WI38 (cell line): ENCODE measurements at regions not wholly inside any gene's neighbourhood (a gene's known extent, or its start where the extent isn't known, plus 50 kb on each side); places are given as distances from the start of the nearest gene placed in this dataset.

Experiments
- H3K4me3 ChIP-seq: 2 replicates; pipeline ENCODE4 v1.5.1; 2011; ENCODE audit warnings: low read depth, mild to moderate bottlenecking, control low read depth, low read length
- TF ChIP-seq, protein P1 (sequence below): IDR thresholded peaks from 2 replicates; pipeline ENCODE4 v1.5.1; 2012; ENCODE audit warnings: low read depth, mild to moderate bottlenecking, control low read depth, low read length

GRCh38 chr18:28831908-28832307, 655.0 kb upstream of the CDH2 start:
- H3K4me3 ChIP-seq: no peak overlapping the region
- TF ChIP-seq, protein P1, sequence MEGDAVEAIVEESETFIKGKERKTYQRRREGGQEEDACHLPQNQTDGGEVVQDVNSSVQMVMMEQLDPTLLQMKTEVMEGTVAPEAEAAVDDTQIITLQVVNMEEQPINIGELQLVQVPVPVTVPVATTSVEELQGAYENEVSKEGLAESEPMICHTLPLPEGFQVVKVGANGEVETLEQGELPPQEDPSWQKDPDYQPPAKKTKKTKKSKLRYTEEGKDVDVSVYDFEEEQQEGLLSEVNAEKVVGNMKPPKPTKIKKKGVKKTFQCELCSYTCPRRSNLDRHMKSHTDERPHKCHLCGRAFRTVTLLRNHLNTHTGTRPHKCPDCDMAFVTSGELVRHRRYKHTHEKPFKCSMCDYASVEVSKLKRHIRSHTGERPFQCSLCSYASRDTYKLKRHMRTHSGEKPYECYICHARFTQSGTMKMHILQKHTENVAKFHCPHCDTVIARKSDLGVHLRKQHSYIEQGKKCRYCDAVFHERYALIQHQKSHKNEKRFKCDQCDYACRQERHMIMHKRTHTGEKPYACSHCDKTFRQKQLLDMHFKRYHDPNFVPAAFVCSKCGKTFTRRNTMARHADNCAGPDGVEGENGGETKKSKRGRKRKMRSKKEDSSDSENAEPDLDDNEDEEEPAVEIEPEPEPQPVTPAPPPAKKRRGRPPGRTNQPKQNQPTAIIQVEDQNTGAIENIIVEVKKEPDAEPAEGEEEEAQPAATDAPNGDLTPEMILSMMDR: no peak

DNA sequence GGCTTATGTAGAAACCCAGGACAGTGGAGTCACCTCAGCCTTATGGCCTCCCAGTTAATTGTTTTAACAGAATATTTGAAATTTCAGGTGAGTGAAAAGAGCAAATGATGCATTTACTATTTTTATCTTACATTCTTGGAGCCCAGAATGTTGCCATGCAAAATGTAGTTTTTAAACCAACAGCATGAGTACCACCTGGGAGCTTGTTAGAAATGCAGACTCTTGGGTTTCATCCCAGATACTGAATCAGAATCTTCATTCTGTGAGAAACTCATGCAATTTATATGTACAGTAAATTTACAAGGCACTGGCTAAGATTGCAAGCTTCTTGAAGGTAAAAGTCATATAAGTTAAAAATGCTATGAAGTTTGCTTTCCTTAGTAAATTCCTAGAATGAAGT, 654.5 kb upstream of the CDH2 start:
- H3K4me3 ChIP-seq: no peak overlapping the region
- TF ChIP-seq, protein P1: no peak

DNA sequence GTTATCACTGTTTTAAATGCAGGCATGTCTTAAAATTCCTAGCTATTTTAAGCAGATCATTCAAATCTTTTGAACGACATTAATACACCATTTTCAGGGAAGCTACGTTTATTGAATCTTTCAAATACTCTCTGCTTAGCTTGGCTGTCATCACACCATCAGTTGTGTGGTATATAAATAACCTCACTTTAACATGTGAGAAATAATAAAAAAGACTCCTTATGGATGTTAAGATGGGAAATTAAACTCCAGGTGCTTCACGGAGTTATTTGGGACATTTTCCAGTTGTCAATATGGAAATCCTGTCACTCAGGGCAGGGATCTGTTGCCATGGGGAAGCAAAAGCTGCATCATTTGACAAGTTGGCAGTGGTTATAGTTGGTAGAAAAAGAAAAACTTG, 649.2 kb upstream of the CDH2 start:
- TF ChIP-seq, protein P1: no peak

DNA sequence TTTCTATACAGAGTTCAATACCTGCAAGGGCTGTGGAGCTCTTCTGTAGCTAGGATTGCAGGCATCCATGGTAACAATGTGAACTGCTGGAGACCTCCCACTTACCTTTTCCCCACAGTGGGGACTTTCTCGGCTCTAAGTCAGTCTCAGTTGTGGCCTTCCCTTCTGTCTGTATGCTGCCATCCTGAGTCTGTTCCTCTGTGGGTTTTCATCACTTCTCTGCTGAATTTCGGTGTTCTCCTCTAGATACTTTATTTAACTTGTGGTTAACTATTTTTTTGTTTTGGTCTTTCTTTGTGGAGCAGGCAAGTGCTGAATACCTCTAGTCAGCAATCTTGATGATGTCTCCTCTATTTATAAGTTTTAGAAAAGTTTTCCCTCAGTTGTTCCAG, 647.2 kb upstream of the CDH2 start:
- no peak overlapping the region for H3K4me3 ChIP-seq
- TF ChIP-seq, protein P1: no peak

More for the DNA sequence above, 649.2 kb upstream of the CDH2 start:
- no peak overlapping the region for H3K4me3 ChIP-seq

GRCh38 chr18:28823506-28824182, 646.7 kb upstream of the CDH2 start:
- TF ChIP-seq, protein P1: no peak
- H3K4me3 ChIP-seq: no peak overlapping the region

DNA sequence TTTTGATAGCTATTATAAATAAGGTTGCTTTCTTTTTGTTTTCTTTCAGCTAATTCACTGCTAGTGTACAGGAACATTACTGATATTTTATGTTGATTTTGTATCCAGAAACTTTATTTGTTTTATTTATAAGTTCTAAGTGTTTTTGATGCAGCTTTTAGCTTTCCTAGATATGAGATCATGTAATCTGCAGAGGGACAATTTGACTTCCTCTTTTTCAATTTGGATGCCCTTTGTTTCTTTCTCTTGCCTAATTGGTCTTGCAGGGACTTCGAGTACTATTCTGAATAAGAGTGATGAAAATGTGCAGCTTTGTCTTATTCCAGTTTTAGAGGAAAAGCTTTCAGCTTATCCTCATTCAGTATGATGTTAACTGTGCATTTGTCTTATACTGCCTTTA, 643.4 kb upstream of the CDH2 start:
- TF ChIP-seq, protein P1: no peak
- no peak overlapping the region for H3K4me3 ChIP-seq

GRCh38 chr18:28816155-28816554, 639.2 kb upstream of the CDH2 start:
- H3K4me3 ChIP-seq: no peak overlapping the region
- TF ChIP-seq, protein P1: no peak
